ENCODE measurements at regions not wholly inside any gene's neighbourhood (a gene's known extent, or its start where the extent isn't known, plus 50 kb on each side); places are given as distances from the start of the nearest gene placed in this dataset.

DNA sequence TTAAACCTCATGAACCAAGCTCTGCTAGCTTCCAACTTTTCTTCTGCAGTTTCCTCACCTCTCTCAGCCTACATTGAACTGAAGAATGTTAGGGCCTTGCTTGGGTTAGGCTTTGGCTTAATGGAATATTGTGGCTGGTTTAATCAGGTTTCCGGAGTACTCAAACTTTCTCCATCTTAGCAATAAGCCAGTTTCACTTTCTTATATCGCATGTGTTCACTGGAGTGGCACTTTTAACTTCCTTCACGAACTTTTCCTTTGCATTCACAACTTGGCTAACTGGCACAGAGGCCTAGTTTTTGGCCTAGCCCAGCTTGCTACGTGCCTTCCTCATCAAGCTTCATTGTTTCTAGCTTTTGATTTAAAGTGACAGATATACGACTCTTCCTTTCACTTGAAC lies 81.0 kb upstream of the MAST4 start:
- TF ChIP-seq, protein P1, sequence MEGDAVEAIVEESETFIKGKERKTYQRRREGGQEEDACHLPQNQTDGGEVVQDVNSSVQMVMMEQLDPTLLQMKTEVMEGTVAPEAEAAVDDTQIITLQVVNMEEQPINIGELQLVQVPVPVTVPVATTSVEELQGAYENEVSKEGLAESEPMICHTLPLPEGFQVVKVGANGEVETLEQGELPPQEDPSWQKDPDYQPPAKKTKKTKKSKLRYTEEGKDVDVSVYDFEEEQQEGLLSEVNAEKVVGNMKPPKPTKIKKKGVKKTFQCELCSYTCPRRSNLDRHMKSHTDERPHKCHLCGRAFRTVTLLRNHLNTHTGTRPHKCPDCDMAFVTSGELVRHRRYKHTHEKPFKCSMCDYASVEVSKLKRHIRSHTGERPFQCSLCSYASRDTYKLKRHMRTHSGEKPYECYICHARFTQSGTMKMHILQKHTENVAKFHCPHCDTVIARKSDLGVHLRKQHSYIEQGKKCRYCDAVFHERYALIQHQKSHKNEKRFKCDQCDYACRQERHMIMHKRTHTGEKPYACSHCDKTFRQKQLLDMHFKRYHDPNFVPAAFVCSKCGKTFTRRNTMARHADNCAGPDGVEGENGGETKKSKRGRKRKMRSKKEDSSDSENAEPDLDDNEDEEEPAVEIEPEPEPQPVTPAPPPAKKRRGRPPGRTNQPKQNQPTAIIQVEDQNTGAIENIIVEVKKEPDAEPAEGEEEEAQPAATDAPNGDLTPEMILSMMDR (conservative IDR thresholded peaks at IDR 0.05; ENCODE audit: low read length), result no peak
- no peak for TF ChIP-seq EZH2phosphoT487 (IDR thresholded peaks at IDR 0.05; ENCODE audit: borderline replicate concordance)
